Activated CD4-positive, CD25-positive, alpha-beta regulatory T cell treated with anti-CD3 and anti-CD28 coated beads, Interleukin-2, amount 50 U/mL, for 24 hours (primary cell): ENCODE measurements at regions not wholly inside any gene's neighbourhood (a gene's known extent, or its start where the extent isn't known, plus 50 kb on each side); places are given as distances from the start of the nearest gene placed in this dataset.
"Not testable (repeated sequence)": the region's sequence is repeated elsewhere in the genome, so short reads cannot be mapped to it uniquely, and the experiment has no call there.

Experiments used
- ATAC-seq, 2 donors: fragments of 150-1000 bp; cut with Tn5 transposase; one replicate each; pipeline ENCODE4 v1.10.0; 2021; ENCODE audit warnings: mild to moderate bottlenecking in 1 of 2, moderate library complexity in 1 of 2

GRCh38 chr18:73164430-73164829 lies 296.6 kb upstream of the NETO1 start:
- no peak for ATAC-seq

DNA sequence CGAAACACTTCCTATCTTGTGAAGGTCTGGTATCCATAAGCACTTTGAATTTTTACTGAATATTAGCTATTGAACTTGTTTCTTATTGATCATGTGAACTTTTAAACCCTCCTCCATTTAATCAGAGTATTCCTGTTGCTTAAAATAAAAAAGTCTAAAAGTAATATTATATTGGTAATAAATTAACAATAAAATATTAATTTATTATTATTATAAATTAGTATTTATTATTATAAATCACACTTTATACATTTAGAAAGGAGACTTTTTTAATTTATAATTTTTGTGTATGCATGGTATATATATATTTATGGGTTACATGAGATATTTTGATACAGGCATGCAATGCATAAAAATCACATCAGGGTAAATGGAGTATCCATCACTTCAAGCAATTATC lies 295.4 kb upstream of the NETO1 start:
- no peak for ATAC-seq

- no peak for ATAC-seq
These were observed 288.3 kb upstream of the NETO1 start for GRCh38 chr18:73156117-73156516.

GRCh38 chr18:73153271-73153670 lies 285.5 kb upstream of the NETO1 start:
- no peak for ATAC-seq

GRCh38 chr18:73151086-73151485 lies 283.3 kb upstream of the NETO1 start:
- no peak for ATAC-seq

- ATAC-seq: no peak
These were observed 282.4 kb upstream of the NETO1 start for GRCh38 chr18:73150199-73150598.

- ATAC-seq: no peak
These were observed 279.8 kb upstream of the NETO1 start for GRCh38 chr18:73147590-73147989.

DNA sequence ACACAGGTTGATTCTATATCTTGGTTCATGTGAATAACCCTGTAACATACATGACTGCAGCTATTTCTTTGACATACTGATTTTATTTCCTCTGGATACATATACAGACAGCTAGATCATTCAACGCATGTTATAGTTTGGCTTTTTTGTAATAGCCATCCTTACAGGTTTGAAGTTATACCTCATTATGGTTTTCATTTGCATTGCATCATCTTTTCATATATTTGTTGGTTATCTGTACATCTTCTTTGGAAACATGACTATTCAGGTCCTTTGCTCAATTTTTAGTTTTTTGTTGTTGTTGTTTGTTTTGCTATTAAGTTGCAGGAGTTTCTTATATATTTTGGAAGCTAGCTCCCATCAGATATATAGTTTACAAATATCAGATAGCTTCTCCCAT lies 276.2 kb upstream of the NETO1 start:
- ATAC-seq: no peak

DNA sequence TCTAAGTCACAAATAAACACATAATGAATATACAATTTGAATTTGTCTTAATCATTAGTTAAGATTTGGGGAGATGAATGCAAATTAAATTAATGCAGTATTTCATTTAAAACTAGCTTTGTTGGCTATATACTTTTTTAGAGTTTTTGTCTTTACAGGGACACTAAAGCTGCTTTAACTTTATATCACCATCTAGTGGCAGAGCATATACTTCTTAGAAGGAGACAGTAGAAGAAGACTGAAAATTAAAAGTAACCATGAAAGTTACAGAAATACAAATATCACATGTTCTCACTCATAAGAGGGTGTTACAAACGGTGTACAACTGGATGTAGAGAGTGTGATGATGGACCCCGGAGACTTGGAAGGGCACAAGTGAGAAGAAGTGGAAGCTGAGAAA lies 268.3 kb upstream of the NETO1 start:
- ATAC-seq: no peak

GRCh38 chr18:73124175-73124574 lies 256.4 kb upstream of the NETO1 start:
- ATAC-seq: no peak

DNA sequence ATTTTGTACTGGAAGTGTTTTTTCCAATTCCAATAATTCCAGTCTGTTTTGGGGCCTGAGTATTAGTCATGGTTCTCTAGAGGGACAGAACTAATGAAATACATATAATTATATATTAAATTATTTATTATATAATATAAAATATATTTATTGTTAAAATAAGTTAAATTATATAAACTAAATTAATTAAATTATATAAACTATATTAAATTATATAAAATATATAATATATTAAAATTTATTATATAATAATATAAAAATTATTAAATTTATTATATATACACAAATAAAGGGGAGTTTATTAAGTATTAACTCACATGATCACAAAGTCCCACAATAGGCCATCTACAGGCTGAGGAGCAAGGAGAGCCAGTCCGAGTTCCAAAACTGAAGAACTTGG lies 253.4 kb upstream of the NETO1 start:
- no peak for ATAC-seq

DNA sequence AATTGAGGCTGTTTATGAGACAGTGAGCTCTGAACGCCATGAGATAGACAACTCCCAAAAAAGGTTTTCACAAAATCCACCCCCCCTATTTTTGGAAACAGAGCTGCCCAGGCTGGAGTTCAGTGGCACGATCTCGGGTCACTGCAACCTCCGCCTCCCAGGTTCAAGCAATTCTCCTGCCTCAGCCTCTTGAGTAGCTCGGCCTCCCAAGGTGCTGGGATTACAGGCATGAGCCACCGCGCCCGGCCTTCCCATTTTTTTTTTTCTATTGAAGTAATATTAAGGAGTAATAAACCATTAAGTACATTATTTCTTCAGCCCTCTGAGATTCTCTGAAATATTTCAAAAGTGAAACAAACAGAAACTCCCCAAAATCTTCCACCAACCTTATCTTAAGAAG lies 252.8 kb upstream of the NETO1 start:
- no peak for ATAC-seq

DNA sequence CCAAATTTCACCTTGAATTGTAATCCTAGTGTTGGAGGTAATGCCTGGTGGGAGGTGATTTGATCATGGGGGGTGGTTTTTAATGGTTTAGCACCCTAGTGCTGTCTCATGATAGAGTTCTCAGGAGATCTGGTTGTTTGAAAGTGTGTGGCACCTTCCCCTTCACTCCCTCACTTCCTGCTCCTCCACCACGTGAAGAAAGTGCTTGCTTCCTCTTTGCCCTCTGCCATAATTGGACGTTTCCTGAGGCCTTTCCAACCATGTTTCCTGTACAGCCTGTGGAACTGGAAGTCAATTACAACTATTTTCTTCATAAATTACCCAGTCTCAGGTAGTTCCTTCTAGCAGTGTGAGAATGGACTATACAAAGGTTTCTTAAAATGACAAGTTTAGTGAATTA lies 251.8 kb upstream of the NETO1 start:
- ATAC-seq: no peak

GRCh38 chr18:73118121-73118816 lies 250.5 kb upstream of the NETO1 start:
- no peak for ATAC-seq

DNA sequence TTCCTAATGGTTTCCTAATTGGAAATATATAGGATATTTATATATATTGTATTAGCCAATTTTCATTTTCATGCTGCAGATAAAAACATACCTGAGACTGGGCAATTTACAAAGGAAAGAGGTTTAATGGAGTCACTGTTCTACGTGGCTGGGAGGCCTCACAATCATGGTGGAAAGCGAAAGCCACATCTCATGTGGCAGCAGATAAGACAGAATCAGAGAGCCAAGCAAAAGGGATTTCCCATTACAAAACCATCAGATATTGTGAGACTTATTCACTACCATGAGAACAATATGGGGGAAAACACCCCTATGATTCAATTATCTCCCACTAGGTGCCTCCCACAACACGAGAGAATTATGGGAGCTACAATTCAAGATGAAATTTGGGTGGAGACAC lies 242.5 kb upstream of the NETO1 start:
- ATAC-seq: no peak

- no peak for ATAC-seq
These were observed 234.2 kb upstream of the NETO1 start for GRCh38 chr18:73101977-73102376.

GRCh38 chr18:73101491-73101890 lies 233.7 kb upstream of the NETO1 start:
- ATAC-seq: not testable (repeated sequence)

DNA sequence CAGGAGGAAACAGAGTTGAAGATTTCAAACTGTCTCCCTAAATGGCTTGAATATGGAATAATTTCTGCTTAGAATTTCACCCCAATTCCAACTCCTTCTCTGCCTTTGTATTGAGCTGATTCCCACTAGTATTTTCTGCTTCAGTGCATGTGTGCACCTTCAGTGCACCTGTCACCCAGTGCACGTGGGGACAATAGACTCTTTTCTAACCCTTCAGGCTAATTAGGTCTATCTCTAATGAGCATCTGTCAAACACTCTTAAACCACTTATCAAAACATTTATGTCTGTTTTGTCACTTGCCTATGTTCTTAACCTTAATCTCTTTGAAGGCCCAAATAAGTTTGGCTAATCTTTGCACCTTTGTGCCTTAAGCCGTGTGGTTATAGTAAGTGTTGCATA lies 232.0 kb upstream of the NETO1 start:
- no peak for ATAC-seq

DNA sequence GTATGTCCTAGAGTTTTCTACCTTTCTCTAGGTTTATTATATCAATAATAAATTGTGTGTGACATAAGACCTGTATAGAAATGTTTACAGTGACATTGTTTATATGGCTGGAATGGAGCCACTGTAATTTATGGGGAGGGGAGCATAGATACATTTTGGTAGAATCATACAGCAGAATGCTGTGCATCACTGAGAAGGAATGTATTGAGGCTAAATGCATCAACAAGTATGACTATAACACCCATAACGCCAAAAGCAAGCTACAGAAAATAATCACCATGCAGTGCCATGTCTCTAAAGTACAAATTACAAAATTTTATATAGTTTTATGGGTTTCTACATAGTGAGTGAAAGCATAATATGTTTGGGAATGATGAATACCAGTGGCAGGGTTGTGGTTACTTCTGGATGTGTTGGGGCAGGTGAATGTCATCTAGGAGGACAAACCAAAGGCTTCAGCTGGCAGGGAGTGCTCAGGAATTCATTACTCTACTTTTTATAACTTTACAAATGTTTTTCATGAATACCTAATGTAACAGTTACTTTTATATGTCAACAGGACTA lies 226.0 kb upstream of the NETO1 start:
- no peak for ATAC-seq

DNA sequence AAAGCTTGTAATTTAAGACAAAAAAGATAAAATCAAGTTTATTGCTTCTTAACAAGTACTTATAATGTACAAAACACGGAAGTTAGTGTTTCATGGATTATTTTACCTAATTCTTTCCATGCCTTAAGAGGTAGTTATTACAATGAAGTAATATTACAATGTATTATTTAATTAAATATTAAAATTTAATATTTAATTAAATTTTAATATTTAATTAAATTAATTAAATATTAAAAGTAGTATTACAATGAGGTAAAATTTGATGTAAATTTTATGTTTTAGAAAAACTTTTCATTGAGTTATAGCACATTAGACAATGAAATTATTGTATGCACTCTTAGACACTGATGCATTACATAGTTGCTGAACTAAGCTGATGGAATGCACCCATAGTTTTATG lies 220.7 kb upstream of the NETO1 start:
- ATAC-seq: no peak

DNA sequence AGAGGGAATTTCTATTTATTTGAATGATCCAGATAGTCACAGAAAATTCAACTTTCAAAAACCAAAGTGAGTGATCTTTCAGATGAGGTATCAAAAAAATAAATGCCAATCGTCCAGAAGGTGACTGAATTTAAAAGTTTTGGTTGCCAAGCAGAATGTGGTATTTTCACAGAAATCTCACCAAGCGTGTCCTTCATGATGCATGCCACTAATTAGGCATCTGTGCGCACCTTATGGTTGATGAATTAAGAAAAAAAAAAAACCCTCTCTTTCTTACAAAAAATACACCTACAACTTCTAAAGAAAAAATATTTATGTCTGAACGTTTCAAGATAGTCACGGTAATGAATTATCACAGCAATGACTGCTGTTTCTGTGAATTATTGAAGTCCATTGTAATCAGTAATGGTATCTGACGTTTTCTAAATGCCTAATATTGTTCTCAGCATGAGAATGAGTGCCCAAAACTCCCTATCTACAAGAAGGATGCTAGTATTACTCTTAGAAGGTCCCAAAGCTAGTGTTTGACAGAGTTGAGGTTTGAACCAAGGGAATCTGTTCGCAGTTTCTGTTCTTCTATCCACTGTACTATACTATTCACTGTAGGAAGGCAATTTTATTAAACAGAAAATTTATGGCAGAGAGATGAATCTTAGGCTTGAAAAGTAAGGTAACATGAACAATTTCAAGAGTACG lies 219.6 kb upstream of the NETO1 start:
- ATAC-seq: no peak

- no peak for ATAC-seq
These were observed 212.1 kb upstream of the NETO1 start for GRCh38 chr18:73079920-73080319.

DNA sequence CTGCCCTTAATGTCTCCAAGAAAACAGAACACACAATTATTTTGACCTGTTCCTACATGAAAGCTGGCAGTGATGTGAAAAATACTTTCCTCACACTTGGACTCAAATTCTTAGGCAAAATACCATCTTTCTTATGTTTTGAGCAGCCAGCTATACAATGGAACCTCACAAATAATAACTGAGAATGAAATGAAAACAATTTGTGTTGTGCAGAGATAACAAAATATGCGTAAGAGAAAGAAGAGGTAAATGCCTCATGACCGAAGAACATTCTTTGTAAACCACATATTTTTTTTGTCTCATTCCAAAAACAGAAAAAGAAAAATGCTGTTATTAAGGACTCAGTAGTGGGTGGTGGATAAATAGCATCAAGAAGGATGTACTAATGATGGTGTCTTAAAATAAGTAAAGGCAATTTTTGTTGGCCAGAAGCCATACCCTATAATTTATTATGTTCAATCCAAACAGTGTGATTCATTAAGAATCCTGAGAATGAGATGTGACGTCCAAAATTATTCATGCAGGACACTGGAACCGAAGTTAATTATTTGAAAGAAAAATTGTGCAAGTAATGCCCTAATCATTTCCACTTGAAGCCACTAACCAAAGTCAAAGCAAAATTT lies 193.0 kb upstream of the NETO1 start:
- ATAC-seq: no peak

DNA sequence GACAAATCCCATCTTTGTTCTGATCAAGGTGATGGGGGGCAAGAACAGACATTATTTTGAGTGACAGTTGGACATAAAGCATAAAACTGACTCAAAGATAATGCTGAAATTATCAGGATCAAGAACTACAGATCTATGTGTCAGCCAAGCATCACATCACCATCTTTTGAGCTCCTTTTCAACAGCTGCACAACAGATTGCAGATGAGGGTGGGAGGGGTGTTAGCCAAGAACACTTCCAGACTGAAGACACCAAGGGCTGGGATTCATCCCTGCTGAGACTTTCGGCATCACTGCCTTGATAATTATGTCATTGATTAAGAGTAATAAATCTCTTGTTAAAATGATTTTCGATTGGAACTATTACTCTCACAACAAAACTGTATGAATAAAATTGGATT lies 191.5 kb upstream of the NETO1 start:
- no peak for ATAC-seq
